Endothelial cell of umbilical vein (primary cell): ENCODE measurements at regions not wholly inside any gene's neighbourhood (a gene's known extent, or its start where the extent isn't known, plus 50 kb on each side); places are given as distances from the start of the nearest gene placed in this dataset.

Experiments
- BruUV-seq: library from RNA; stranded (reverse); fragments of 400-500 nt; replicated peaks from 2 replicates; lab custom pipeline; 2021; lab: Mats Ljungman, UMichigan
- CTCF ChIA-PET: fragments of 300-600, 350-600 bp; sonication (Branson Sonifier 250); formaldehyde crosslinking; loops from one replicate; lab custom pipeline; 2021; ENCODE audit warnings: antibody characterized with exemption, inconsistent platforms; lab: Charles Lee
- POLR2A ChIA-PET: fragments of 300-600, 350-600 bp; sonication (Branson Sonifier 250); formaldehyde crosslinking; loops from one replicate; lab custom pipeline; 2021; ENCODE audit warnings: antibody characterized with exemption, inconsistent platforms; lab: Charles Lee
- DNase-seq: peaks from one replicate; pipeline ENCODE4 v3.0.0-alpha.2; 2011; ENCODE audit warnings: low read depth, low spot score
- FAIRE-seq: peaks from 2 replicates; lab custom pipeline; 2011; peaks lifted over from hg19 to GRCh38; lab: Jason Lieb, UNC
- H2AFZ ChIP-seq: 2 replicates; pipeline ENCODE4 v1.6.0; 2012; ENCODE audit warnings: low read depth, low read length, control low read depth, inconsistent platforms
- H3K27ac ChIP-seq: 2 replicates; pipeline ENCODE4 v1.5.1; 2011; ENCODE audit warnings: low read depth, mild to moderate bottlenecking, control low read depth, low read length, moderate library complexity; ENCODE audit not compliant: insufficient read depth
- H3K27me3 ChIP-seq, 2 experiments: 2 replicates each; pipeline versions ENCODE4 v1.6.0 to v1.6.1; 2011; ENCODE audit warnings: low read length in 2 of 2, mixed read lengths in 1 of 2; ENCODE audit not compliant: control insufficient read depth in 2 of 2, insufficient read depth in 2 of 2
- H3K36me3 ChIP-seq, 2 experiments: 2 replicates in 1 of 2; 3 replicates in 1 of 2; pipeline ENCODE4 v1.5.1; 2011; ENCODE audit warnings: low read length in 2 of 2, mild to moderate bottlenecking in 1 of 2, moderate library complexity in 1 of 2; ENCODE audit not compliant: control insufficient read depth in 2 of 2, insufficient read depth in 2 of 2; ENCODE audit errors: extremely low read depth in 1 of 2
- H3K4me1 ChIP-seq: 3 replicates; pipeline ENCODE4 v1.5.1; 2011; ENCODE audit warnings: mild to moderate bottlenecking, low read length; ENCODE audit not compliant: control insufficient read depth, insufficient read depth; ENCODE audit errors: extremely low read depth
- H3K4me2 ChIP-seq: 2 replicates; pipeline ENCODE4 v1.6.1; 2011; ENCODE audit warnings: low read length, control low read depth, mixed read lengths; ENCODE audit not compliant: insufficient read depth
- H3K4me3 ChIP-seq, 3 experiments: fragments of 200-600 bp in 1 of 3; sonication (generic), shearing (Covaris generic) in 1 of 3; replicated peaks in 1 of 3; 2 replicates each; pipeline ENCODE4 v1.5.1; 2011 to 2016; ENCODE audit warnings: control low read depth in 3 of 3, low read length in 3 of 3, mild to moderate bottlenecking in 2 of 3, inconsistent platforms in 1 of 3, low read depth in 1 of 3, moderate library complexity in 1 of 3; ENCODE audit not compliant: insufficient read depth in 1 of 3
- H3K79me2 ChIP-seq: 2 replicates; pipeline ENCODE4 v1.6.0; 2012; ENCODE audit warnings: low read length, inconsistent platforms; ENCODE audit not compliant: control insufficient read depth, insufficient read depth
- H3K9ac ChIP-seq: replicated peaks from 2 replicates; pipeline ENCODE3; 2011; ENCODE audit warnings: low read length, control low read depth; ENCODE audit not compliant: insufficient read depth; ENCODE audit errors: extremely low read depth
- H3K9me1 ChIP-seq: replicated peaks from 3 replicates; pipeline ENCODE4 v1.6.0; 2011; ENCODE audit warnings: mild to moderate bottlenecking, low read length; ENCODE audit not compliant: control insufficient read depth, insufficient read depth; ENCODE audit errors: extremely low read depth
- H3K9me3 ChIP-seq: replicated peaks from 2 replicates; pipeline ENCODE4 v1.5.1; 2012; ENCODE audit warnings: low read length, inconsistent platforms; ENCODE audit not compliant: control insufficient read depth, insufficient read depth
- H4K20me1 ChIP-seq: replicated peaks from 2 replicates; pipeline ENCODE3; 2011; ENCODE audit warnings: mild to moderate bottlenecking, low read length; ENCODE audit not compliant: control insufficient read depth, insufficient read depth; ENCODE audit errors: extremely low read depth
- EZH2 ChIP-seq: IDR thresholded peaks from 2 replicates; pipeline ENCODE4 v1.6.1; 2012; ENCODE audit warnings: borderline replicate concordance, low read depth, mild to moderate bottlenecking, moderate library complexity, low read length, inconsistent platforms; ENCODE audit not compliant: severe bottlenecking
- FOS ChIP-seq: IDR thresholded peaks from 2 replicates; pipeline ENCODE4 v1.6.1; 2011; ENCODE audit warnings: mild to moderate bottlenecking, low read length, moderate library complexity, borderline replicate concordance; ENCODE audit not compliant: insufficient read depth
- GATA2 ChIP-seq: IDR thresholded peaks from 2 replicates; pipeline ENCODE4 v1.7.0; 2011; ENCODE audit warnings: low read depth, mild to moderate bottlenecking, moderate library complexity, mixed read lengths, low read length; ENCODE audit not compliant: insufficient read length, insufficient read depth
- JUN ChIP-seq: IDR thresholded peaks from 2 replicates; pipeline ENCODE4 v1.6.1; 2011; ENCODE audit warnings: borderline replicate concordance, low read depth; ENCODE audit not compliant: insufficient read length, insufficient read depth
- MYC ChIP-seq: IDR thresholded peaks from one replicate; pipeline ENCODE4 v1.6.1; 2011; ENCODE audit warnings: mild to moderate bottlenecking, low read depth, low read length
- POLR2A ChIP-seq: IDR thresholded peaks from 2 replicates; pipeline ENCODE4 v1.6.1; 2012; ENCODE audit warnings: low read depth, mild to moderate bottlenecking, control low read depth, low read length
- POLR2AphosphoS5 ChIP-seq: IDR thresholded peaks from 2 replicates; pipeline ENCODE4 v1.6.1; 2012; ENCODE audit warnings: low read depth, mild to moderate bottlenecking, control low read depth, low read length, moderate library complexity; ENCODE audit not compliant: insufficient read depth
- dilution Hi-C: fragments of 300-500 bp; cut with MboI; formaldehyde crosslinking; loops from one replicate; pipeline ENCODE4 v1.15.0; 2019; ENCODE audit warnings: low sequenced_read_pairs; ENCODE audit not compliant: extremely low pct_ligation_motif_present
- intact Hi-C: fragments of 100-400 bp; cut with micrococcal nuclease; formaldehyde crosslinking; loops from one replicate; pipeline ENCODE4 v1.10.0; 2022
- TF ChIP-seq, protein P1 (sequence below): IDR thresholded peaks from 2 replicates; pipeline ENCODE4 v1.6.1; 2011; ENCODE audit not compliant: insufficient read depth, insufficient read length
- TF ChIP-seq, protein P2 (sequence below), 2 donors: IDR thresholded peaks; 1 replicate in 1 of 2; 2 replicates in 1 of 2; pipeline ENCODE4 v1.5.1; 2011; ENCODE audit warnings: low read length in 2 of 2, mild to moderate bottlenecking in 2 of 2, moderate library complexity in 2 of 2, control low read depth in 1 of 2, inconsistent platforms in 1 of 2, low read depth in 1 of 2; ENCODE audit not compliant: insufficient read depth in 1 of 2; ENCODE audit errors: extremely low read depth in 1 of 2

DNA sequence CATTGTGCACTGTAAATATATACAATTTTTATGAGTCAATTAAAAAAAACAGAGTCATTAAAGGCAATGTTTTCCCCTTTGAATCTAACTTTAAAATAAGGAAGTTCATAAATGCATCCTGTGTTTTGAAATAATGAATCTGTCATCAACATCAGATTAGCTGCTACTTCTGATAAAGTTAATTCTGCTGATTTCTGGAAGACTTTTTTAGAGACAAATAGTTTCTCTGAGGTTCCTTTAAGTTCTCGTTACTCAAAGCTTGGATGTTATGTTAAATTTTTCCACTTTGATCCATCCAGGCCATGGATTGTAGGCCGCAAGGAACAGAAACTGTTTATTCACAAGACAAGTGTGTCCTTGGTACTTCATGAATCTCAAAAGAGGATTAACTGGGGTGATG is 115.5 kb downstream of the CARTPT start:
- dilution Hi-C loops: no loop called here
- no peaks in the 10 kb centered on the region for H3K4me1 ChIP-seq
- H2AFZ ChIP-seq: no peak overlapping the region
- H3K9me3 ChIP-seq: no peaks in the 10 kb centered on the region
- no peaks in the 10 kb centered on the region for H3K9me1 ChIP-seq
- H3K27me3 ChIP-seq: peaks cover 7 to 10% of the 10 kb centered on the region in 2 experiments
- H4K20me1 ChIP-seq: no peaks in the 10 kb centered on the region
- no peak overlapping the region for H3K4me3 ChIP-seq
- ChIA-PET CTCF (interaction anchor here (0.8 to 1.2 kb wide), 2 partner anchors 9 to 38 kb away, joined by 3 read pairs; no protein-coding TSS in a partner anchor), POLR2A (no interaction called here)
- FAIRE-seq (no peak), DNase-seq (peak; percentile 16)
- intact Hi-C loops: no loop called here
- TF ChIP-seq JUN: no peak
- no peak for TF ChIP-seq MYC
- no peak for TF ChIP-seq GATA2
- no peak for TF ChIP-seq POLR2A
- no peak for TF ChIP-seq FOS
- TF ChIP-seq, protein P1, sequence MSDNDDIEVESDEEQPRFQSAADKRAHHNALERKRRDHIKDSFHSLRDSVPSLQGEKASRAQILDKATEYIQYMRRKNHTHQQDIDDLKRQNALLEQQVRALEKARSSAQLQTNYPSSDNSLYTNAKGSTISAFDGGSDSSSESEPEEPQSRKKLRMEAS: no peak
- TF ChIP-seq EZH2: no peak
- TF ChIP-seq, protein P2, sequence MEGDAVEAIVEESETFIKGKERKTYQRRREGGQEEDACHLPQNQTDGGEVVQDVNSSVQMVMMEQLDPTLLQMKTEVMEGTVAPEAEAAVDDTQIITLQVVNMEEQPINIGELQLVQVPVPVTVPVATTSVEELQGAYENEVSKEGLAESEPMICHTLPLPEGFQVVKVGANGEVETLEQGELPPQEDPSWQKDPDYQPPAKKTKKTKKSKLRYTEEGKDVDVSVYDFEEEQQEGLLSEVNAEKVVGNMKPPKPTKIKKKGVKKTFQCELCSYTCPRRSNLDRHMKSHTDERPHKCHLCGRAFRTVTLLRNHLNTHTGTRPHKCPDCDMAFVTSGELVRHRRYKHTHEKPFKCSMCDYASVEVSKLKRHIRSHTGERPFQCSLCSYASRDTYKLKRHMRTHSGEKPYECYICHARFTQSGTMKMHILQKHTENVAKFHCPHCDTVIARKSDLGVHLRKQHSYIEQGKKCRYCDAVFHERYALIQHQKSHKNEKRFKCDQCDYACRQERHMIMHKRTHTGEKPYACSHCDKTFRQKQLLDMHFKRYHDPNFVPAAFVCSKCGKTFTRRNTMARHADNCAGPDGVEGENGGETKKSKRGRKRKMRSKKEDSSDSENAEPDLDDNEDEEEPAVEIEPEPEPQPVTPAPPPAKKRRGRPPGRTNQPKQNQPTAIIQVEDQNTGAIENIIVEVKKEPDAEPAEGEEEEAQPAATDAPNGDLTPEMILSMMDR (IDR thresholded peaks at IDR 0.05; ENCODE audit: extremely low read depth in 1 of 2, insufficient read depth in 1 of 2, low read depth in 1 of 2, low read length in 2 of 2): no peak
- no peak for TF ChIP-seq POLR2AphosphoS5
- BruUV-seq: no TSS peak
- no peak overlapping the region for H3K9ac ChIP-seq
- H3K36me3 ChIP-seq: no peaks in the 10 kb centered on the region
- no peaks in the 10 kb centered on the region for H3K79me2 ChIP-seq
- H3K4me2 ChIP-seq: no peak overlapping the region
- H3K27ac ChIP-seq: no peak overlapping the region
